Nephron progenitor cell (in vitro differentiated cells): ENCODE measurements at regions not wholly inside any gene's neighbourhood (a gene's known extent, or its start where the extent isn't known, plus 50 kb on each side); places are given as distances from the start of the nearest gene placed in this dataset.

Experiments used
- DNase-seq: peaks from one replicate; pipeline ENCODE4 v3.0.0; 2021
- H3K27ac Mint-ChIP-seq: 2 replicates; pipeline ENCODE4 v1.8.0; 2021; ENCODE audit warnings: mild to moderate bottlenecking, moderate library complexity, mixed read lengths
- H3K27me3 Mint-ChIP-seq: 2 replicates; pipeline ENCODE4 v1.8.0; 2021; ENCODE audit warnings: mild to moderate bottlenecking, low read depth, mixed read lengths; ENCODE audit not compliant: poor library complexity
- H3K36me3 Mint-ChIP-seq: 2 replicates; pipeline ENCODE4 v1.8.0; 2021; ENCODE audit warnings: low read depth, mixed read lengths
- H3K4me1 Mint-ChIP-seq: 2 replicates; pipeline ENCODE4 v1.8.0; 2021; ENCODE audit warnings: mixed read lengths
- H3K4me3 Mint-ChIP-seq: 2 replicates; pipeline ENCODE4 v1.8.0; 2021; ENCODE audit warnings: mild to moderate bottlenecking, moderate library complexity, mixed read lengths
- H3K9me3 Mint-ChIP-seq: 2 replicates; pipeline ENCODE4 v1.8.0; 2021; ENCODE audit warnings: mild to moderate bottlenecking, moderate library complexity, mixed read lengths
- TF ChIP-seq, protein P1 (sequence below): fragments of 200-600 bp; sonication (generic); IDR thresholded peaks from 2 replicates; pipeline ENCODE4 v1.5.0; 2021; ENCODE audit warnings: antibody characterized with exemption

DNA sequence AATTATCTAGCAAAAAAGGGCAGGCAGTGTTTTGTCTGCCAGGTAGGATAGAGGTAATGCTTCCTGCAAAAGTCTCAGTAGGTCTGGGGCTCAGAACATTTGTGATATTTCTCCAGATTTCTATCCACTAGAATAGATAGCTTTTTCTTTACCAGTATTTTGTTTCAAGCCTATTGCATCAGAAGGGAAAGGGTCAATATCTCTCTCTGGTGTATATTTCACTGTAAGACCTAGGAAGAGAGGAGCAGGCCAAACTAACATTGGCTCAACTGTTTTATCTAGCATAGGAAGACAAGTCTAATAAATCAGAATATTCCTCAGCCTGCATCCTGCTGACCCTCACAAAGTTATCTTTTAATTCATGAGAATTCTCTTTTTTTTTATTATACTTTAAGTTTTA lies 106.7 kb upstream of the DAAM1 start:
- H3K27me3 Mint-ChIP-seq: no peaks in the 10 kb centered on the region
- TF ChIP-seq, protein P1, sequence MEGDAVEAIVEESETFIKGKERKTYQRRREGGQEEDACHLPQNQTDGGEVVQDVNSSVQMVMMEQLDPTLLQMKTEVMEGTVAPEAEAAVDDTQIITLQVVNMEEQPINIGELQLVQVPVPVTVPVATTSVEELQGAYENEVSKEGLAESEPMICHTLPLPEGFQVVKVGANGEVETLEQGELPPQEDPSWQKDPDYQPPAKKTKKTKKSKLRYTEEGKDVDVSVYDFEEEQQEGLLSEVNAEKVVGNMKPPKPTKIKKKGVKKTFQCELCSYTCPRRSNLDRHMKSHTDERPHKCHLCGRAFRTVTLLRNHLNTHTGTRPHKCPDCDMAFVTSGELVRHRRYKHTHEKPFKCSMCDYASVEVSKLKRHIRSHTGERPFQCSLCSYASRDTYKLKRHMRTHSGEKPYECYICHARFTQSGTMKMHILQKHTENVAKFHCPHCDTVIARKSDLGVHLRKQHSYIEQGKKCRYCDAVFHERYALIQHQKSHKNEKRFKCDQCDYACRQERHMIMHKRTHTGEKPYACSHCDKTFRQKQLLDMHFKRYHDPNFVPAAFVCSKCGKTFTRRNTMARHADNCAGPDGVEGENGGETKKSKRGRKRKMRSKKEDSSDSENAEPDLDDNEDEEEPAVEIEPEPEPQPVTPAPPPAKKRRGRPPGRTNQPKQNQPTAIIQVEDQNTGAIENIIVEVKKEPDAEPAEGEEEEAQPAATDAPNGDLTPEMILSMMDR: no peak
- H3K4me3 Mint-ChIP-seq: no peak overlapping the region
- peaks cover 4% of the 10 kb centered on the region for H3K9me3 Mint-ChIP-seq
- H3K36me3 Mint-ChIP-seq: no peaks in the 10 kb centered on the region
- peak overlapping the region; percentile 32 for H3K27ac Mint-ChIP-seq
- H3K4me1 Mint-ChIP-seq: peaks cover 6% of the 10 kb centered on the region
- DNase-seq: no peak

GRCh38 chr14:59085207-59085739 lies 103.2 kb upstream of the DAAM1 start:
- peaks cover 6% of the 10 kb centered on the region for H3K4me1 Mint-ChIP-seq
- peaks cover 4% of the 10 kb centered on the region for H3K27me3 Mint-ChIP-seq
- no peak overlapping the region for H3K4me3 Mint-ChIP-seq
- H3K27ac Mint-ChIP-seq: no peak overlapping the region
- no peak for DNase-seq
- H3K9me3 Mint-ChIP-seq: no peaks in the 10 kb centered on the region
- TF ChIP-seq, protein P1: no peak
- H3K36me3 Mint-ChIP-seq: no peaks in the 10 kb centered on the region

DNA sequence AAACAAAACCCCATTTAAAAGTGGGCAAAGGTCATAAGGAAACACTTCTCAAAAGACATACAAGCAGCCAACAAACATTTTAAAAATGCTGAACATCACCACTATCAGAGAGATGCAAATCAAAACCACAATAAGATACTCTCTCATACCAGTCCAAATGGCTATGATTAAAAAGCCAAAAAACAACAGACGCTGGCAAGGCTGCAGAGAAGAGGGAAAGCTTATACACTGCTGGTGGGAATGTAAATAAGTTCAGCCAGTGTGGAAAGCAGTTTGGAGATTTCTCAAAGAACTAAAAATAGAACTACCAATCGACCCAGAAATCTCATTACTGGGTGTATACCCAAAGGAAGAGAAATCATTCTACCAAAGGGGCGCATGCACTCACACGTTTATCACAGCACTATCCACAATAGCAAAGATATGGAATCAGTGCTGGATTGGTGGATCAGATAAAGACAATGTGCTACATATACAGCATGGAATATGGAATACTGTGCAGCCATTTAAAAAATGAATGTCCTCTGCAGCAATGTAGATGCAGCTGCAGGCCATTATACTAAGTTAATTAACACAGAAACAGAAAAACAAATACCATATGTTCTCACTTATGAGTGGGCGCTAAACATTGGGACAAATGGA lies 102.1 kb upstream of the DAAM1 start:
- TF ChIP-seq, protein P1: no peak
- H3K36me3 Mint-ChIP-seq: no peaks in the 10 kb centered on the region
- H3K4me1 Mint-ChIP-seq: peaks cover 6% of the 10 kb centered on the region
- no peaks in the 10 kb centered on the region for H3K9me3 Mint-ChIP-seq
- H3K27ac Mint-ChIP-seq: no peak overlapping the region
- H3K27me3 Mint-ChIP-seq: peaks cover 4% of the 10 kb centered on the region
- H3K4me3 Mint-ChIP-seq: no peak overlapping the region
- DNase-seq: no peak

- Mint-ChIP-seq H3K9me3 (no peaks in the 10 kb centered on the region), H3K27me3 (peaks cover 4% of the 10 kb centered on the region), H3K4me3 (no peak overlapping the region), H3K27ac (no peak overlapping the region), H3K36me3 (no peaks in the 10 kb centered on the region), H3K4me1 (peaks cover 6% of the 10 kb centered on the region)
- DNase-seq: no peak
- TF ChIP-seq, protein P1: no peak
Measured at GRCh38 chr14:59087240-59087639, 101.2 kb upstream of the DAAM1 start.

DNA sequence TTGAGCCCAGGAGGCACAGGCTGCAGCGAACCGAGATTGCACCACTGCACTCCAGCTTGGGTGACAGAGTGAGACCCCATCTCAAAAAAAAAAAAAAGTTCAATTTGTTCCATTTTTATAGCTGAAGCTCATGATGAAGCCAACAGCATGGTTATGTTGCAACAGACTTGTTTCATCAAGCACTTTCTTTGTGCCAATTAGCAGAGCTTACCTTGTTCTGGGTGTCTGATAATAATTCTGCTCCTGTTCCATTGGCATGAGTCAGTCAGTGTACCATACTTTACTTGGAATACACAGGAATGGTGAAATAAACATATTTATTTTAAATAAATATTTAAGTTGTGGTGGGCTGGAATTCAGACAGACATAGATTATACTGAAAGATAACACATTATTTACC lies 100.8 kb upstream of the DAAM1 start:
- Mint-ChIP-seq H3K27me3 (peaks cover 7% of the 10 kb centered on the region), H3K27ac (no peak overlapping the region), H3K4me3 (no peak overlapping the region), H3K9me3 (no peaks in the 10 kb centered on the region), H3K36me3 (no peaks in the 10 kb centered on the region), H3K4me1 (peaks cover 6% of the 10 kb centered on the region)
- TF ChIP-seq, protein P1: no peak
- no peak for DNase-seq

- Mint-ChIP-seq H3K4me1 (peaks cover 6% of the 10 kb centered on the region), H3K4me3 (no peak overlapping the region), H3K27me3 (peaks cover 7% of the 10 kb centered on the region), H3K36me3 (no peaks in the 10 kb centered on the region), H3K27ac (no peak overlapping the region), H3K9me3 (no peaks in the 10 kb centered on the region)
- TF ChIP-seq, protein P1: no peak
- DNase-seq: no peak
Measured at GRCh38 chr14:59090572-59090971, 97.9 kb upstream of the DAAM1 start.
